OCI-LY7 (cell line): ENCODE measurements at regions not wholly inside any gene's neighbourhood (a gene's known extent, or its start where the extent isn't known, plus 50 kb on each side); places are given as distances from the start of the nearest gene placed in this dataset.

ENCODE experiments used
- BruUV-seq: library from RNA; stranded (reverse); fragments of 400-500 nt; replicated peaks from 2 replicates; lab custom pipeline; 2021; lab: Mats Ljungman, UMichigan
- CTCF ChIA-PET: fragments of 300-600 bp; sonication (Branson Sonifier 250); formaldehyde crosslinking; loops from one replicate; lab custom pipeline; 2022; ENCODE audit warnings: antibody characterized with exemption; ENCODE audit not compliant: unreplicated experiment; lab: Charles Lee
- POLR2A ChIA-PET: fragments of 300-600 bp; sonication (Branson Sonifier 250); formaldehyde crosslinking; loops from one replicate; lab custom pipeline; 2022; ENCODE audit warnings: antibody characterized with exemption; lab: Charles Lee
- DNase-seq: peaks from one replicate; pipeline ENCODE4 v3.0.0-alpha.2; 2015; ENCODE audit warnings: low spot score
- H2AFZ ChIP-seq: fragments of 200-600 bp; sonication (generic), shearing (Covaris generic); 2 replicates; pipeline ENCODE4 v1.6.1; 2014; ENCODE audit warnings: mild to moderate bottlenecking, antibody characterized with exemption, low read length, moderate library complexity
- H3K27ac ChIP-seq: fragments of 200-600 bp; sonication (generic); 2 replicates; pipeline ENCODE4 v1.5.1; 2014; ENCODE audit warnings: mixed run types, low read depth, mild to moderate bottlenecking, moderate library complexity, low read length, inconsistent platforms; ENCODE audit not compliant: poor library complexity, severe bottlenecking
- H3K36me3 ChIP-seq: fragments of 200-600 bp; sonication (generic); 2 replicates; pipeline ENCODE4 v1.6.1; 2014; ENCODE audit warnings: mild to moderate bottlenecking, antibody characterized with exemption, low read length, moderate library complexity, mixed read lengths; ENCODE audit not compliant: insufficient read depth
- H3K4me1 ChIP-seq: fragments of 200-600 bp; sonication (generic); 2 replicates; pipeline ENCODE4 v1.5.1; 2014; ENCODE audit warnings: mild to moderate bottlenecking, low read length; ENCODE audit not compliant: insufficient read depth, poor library complexity, severe bottlenecking
- H3K4me2 ChIP-seq: fragments of 200-600 bp; sonication (generic); 2 replicates; pipeline ENCODE4 v1.6.1; 2014; ENCODE audit warnings: mild to moderate bottlenecking, low read length
- H3K4me3 ChIP-seq: fragments of 200-600 bp; sonication (generic); 2 replicates; pipeline ENCODE4 v1.5.1; 2014; ENCODE audit warnings: mild to moderate bottlenecking, low read depth, low read length; ENCODE audit not compliant: poor library complexity, severe bottlenecking
- H3K79me2 ChIP-seq: fragments of 200-600 bp; sonication (generic); 2 replicates; pipeline ENCODE4 v1.6.1; 2016; ENCODE audit warnings: low read depth, mild to moderate bottlenecking, low read length, moderate library complexity, mixed read lengths; ENCODE audit not compliant: insufficient read depth
- H3K9me2 ChIP-seq: fragments of 200-600 bp; sonication (generic); 2 replicates; pipeline ENCODE4 v1.6.1; 2016; ENCODE audit warnings: mild to moderate bottlenecking, low read length, mixed read lengths; ENCODE audit not compliant: insufficient read depth
- H3K9me3 ChIP-seq: fragments of 200-600 bp; sonication (generic); 2 replicates; pipeline ENCODE4 v1.6.1; 2014; ENCODE audit warnings: mild to moderate bottlenecking, mixed run types, low read length, mixed read lengths
- H4K20me1 ChIP-seq: fragments of 200-600 bp; sonication (generic); 2 replicates; pipeline ENCODE4 v1.6.1; 2014; ENCODE audit warnings: mild to moderate bottlenecking, antibody characterized with exemption, low read length, moderate library complexity, mixed read lengths; ENCODE audit not compliant: insufficient read depth
- EZH2phosphoT487 ChIP-seq: fragments of 200-600 bp; sonication (generic); IDR thresholded peaks from 2 replicates; pipeline ENCODE4 v1.6.1; 2018; ENCODE audit warnings: low read depth, borderline replicate concordance, mild to moderate bottlenecking, mixed run types, antibody characterized with exemption, low read length, moderate library complexity, mixed read lengths
- intact Hi-C: fragments of 100-400 bp; cut with micrococcal nuclease; formaldehyde crosslinking; loops from one replicate; pipeline ENCODE4 v1.10.0; 2022; ENCODE audit not compliant: unreplicated experiment
- TF ChIP-seq, protein P1 (sequence below): fragments of 200-600 bp; sonication (generic); conservative IDR thresholded peaks from 2 replicates; pipeline ENCODE4 v1.5.1; 2014; ENCODE audit warnings: mild to moderate bottlenecking, antibody characterized with exemption, low read length, moderate library complexity, mixed read lengths

DNA sequence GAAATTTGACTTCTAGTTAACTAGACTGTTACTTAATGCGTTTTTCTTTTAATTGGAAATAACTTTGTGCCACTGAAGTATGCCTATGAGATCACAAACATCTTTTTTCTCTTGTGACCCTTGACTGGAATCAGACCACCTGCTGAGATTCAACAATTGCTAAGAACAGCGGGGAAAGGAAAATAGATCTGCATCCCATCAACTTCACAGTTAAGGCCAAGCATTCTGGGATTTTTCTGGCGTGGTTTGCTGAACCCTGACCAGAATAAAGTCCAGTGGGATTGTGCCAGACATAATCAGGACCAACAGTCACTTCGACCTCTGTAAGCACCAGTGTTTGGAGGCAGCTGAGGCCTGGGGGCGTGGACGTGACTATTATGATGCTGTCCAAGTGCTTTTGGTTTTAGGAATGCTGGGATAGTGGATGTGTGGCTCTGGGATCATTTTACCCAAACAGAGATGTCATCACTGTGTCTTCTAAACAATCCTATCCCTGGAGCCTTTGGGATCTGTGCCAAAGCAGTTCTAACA is 373.3 kb upstream of the PRKCQ start:
- intact Hi-C loops: no loop called here
- DNase-seq: no peak
- Histone ChIP-seq H4K20me1 (no peaks in the 10 kb centered on the region), H3K36me3 (no peaks in the 10 kb centered on the region), H2AFZ (no peak overlapping the region), H3K4me2 (no peak overlapping the region), H3K9me3 (no peaks in the 10 kb centered on the region), H3K4me1 (peaks cover 7% of the 10 kb centered on the region), H3K4me3 (no peak overlapping the region), H3K79me2 (no peaks in the 10 kb centered on the region), H3K9me2 (no peaks in the 10 kb centered on the region), H3K27ac (no peak overlapping the region)
- BruUV-seq: no TSS peak
- POLR2A ChIA-PET: interaction anchor here (0.6 kb wide), 1 partner anchor 186 kb away, joined by 3 read pairs; no protein-coding TSS in a partner anchor
- no peak for TF ChIP-seq EZH2phosphoT487
- TF ChIP-seq, protein P1, sequence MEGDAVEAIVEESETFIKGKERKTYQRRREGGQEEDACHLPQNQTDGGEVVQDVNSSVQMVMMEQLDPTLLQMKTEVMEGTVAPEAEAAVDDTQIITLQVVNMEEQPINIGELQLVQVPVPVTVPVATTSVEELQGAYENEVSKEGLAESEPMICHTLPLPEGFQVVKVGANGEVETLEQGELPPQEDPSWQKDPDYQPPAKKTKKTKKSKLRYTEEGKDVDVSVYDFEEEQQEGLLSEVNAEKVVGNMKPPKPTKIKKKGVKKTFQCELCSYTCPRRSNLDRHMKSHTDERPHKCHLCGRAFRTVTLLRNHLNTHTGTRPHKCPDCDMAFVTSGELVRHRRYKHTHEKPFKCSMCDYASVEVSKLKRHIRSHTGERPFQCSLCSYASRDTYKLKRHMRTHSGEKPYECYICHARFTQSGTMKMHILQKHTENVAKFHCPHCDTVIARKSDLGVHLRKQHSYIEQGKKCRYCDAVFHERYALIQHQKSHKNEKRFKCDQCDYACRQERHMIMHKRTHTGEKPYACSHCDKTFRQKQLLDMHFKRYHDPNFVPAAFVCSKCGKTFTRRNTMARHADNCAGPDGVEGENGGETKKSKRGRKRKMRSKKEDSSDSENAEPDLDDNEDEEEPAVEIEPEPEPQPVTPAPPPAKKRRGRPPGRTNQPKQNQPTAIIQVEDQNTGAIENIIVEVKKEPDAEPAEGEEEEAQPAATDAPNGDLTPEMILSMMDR: no peak
- CTCF ChIA-PET: no interaction called here

DNA sequence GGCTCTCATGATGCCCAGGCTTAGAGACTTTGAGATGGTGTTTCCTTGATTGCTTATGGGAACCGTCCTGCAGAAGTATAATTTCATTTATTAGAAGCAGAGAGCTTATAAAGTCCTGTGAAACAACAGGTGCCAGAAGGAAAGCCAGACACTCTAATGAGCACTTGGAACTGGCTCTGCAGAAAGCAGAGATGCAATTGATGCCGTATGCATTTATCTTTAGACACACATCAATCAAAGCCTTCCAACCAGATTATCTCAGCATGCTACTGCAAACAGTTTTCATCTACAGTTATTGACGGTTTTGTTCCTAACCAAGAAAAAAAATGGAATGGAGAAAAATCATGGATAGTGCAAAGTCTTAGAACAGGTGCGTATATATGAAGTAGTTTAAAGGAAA is 371.7 kb upstream of the PRKCQ start:
- Histone ChIP-seq H3K4me3 (no peak overlapping the region), H3K27ac (no peak overlapping the region), H3K4me1 (no peaks in the 10 kb centered on the region), H4K20me1 (no peaks in the 10 kb centered on the region), H3K79me2 (no peaks in the 10 kb centered on the region), H2AFZ (no peak overlapping the region), H3K36me3 (no peaks in the 10 kb centered on the region), H3K9me2 (no peaks in the 10 kb centered on the region), H3K9me3 (no peaks in the 10 kb centered on the region), H3K4me2 (no peak overlapping the region)
- no TSS peak for BruUV-seq
- intact Hi-C loops: no loop called here
- ChIA-PET POLR2A (interaction anchor here (0.6 to 1.0 kb wide), 4 partner anchors 9 to 208 kb away, joined by 3 to 6 read pairs (median 3); no protein-coding TSS in a partner anchor), CTCF (no interaction called here)
- no peak for DNase-seq
- TF ChIP-seq, protein P1: no peak
- no peak for TF ChIP-seq EZH2phosphoT487

- H2AFZ ChIP-seq: no peak overlapping the region
- no TSS peak for BruUV-seq
- H3K36me3 ChIP-seq: no peaks in the 10 kb centered on the region
- no peak for DNase-seq
- TF ChIP-seq, protein P1: no peak
- no peak for TF ChIP-seq EZH2phosphoT487
- no peak overlapping the region for H3K4me3 ChIP-seq
- ChIA-PET POLR2A (interaction anchor here (0.5 to 0.6 kb wide), 2 partner anchors 26 to 142 kb away, joined by 4 to 5 read pairs; no protein-coding TSS in a partner anchor), CTCF (interaction anchor here (1.2 kb wide), 1 partner anchor 10 kb away, joined by 3 read pairs; no protein-coding TSS in a partner anchor)
- no peaks in the 10 kb centered on the region for H3K9me3 ChIP-seq
- no peaks in the 10 kb centered on the region for H3K9me2 ChIP-seq
- intact Hi-C loops: no loop called here
- H3K4me2 ChIP-seq: no peak overlapping the region
- no peaks in the 10 kb centered on the region for H3K79me2 ChIP-seq
- H3K27ac ChIP-seq: no peak overlapping the region
- no peaks in the 10 kb centered on the region for H4K20me1 ChIP-seq
- H3K4me1 ChIP-seq: no peaks in the 10 kb centered on the region
Observed at GRCh38 chr10:6950133-6950532, 370.1 kb upstream of the PRKCQ start.
